ENCODE measurements at regions not wholly inside any gene's neighbourhood (a gene's known extent, or its start where the extent isn't known, plus 50 kb on each side); places are given as distances from the start of the nearest gene placed in this dataset.

DNA sequence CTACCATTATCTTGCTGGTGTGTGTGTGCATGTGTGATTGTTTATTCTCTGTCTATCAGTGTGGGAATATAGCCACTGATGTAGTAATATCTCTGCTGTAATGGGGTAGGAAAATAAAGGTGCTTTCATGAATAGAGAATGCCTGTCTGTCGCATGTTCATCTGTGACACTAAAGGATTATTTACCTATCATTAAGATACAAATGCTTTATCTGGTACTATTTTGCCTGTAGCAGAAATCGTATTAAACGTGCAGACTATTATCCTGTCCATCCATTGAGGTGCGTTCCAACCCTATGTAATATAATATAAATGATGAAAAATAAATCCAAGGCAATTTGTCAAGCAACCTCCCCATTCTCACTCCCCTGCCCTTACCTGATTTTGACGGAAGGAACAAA lies 1215.1 kb downstream of the BCL11B start:
- no peak overlapping the region for H3K27ac Mint-ChIP-seq (ENCODE audit: unreplicated experiment)

DNA sequence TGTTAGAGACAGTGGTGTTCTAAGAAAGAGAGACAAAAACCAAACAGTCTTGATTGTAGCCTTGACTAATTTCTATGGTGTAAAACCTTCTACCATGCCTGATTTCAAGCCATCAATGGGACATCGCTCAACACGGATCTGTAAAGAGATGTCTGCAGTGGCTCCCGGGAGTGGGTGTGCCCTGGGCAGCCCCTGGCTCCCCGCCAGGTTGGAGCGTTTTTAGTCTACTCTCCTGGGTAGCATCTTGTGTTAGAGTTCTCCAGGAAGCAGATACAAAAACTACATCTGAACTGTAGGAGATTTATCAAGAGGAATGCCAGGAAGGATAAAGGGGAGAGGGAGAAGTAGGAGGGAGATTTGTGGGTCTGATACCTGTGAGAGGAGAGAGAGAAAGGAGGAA lies 1212.9 kb downstream of the BCL11B start:
- DNase-seq: no peak
- H3K27ac Mint-ChIP-seq (ENCODE audit: unreplicated experiment): no peak overlapping the region
- no peaks in the 10 kb centered on the region for H3K27me3 Mint-ChIP-seq (ENCODE audit: unreplicated experiment)
- peaks cover 2% of the 10 kb centered on the region for H3K9me3 Mint-ChIP-seq (ENCODE audit: unreplicated experiment)
- no peaks in the 10 kb centered on the region for H3K4me1 Mint-ChIP-seq (ENCODE audit: low read depth, unreplicated experiment)
- TF ChIP-seq, protein P1, sequence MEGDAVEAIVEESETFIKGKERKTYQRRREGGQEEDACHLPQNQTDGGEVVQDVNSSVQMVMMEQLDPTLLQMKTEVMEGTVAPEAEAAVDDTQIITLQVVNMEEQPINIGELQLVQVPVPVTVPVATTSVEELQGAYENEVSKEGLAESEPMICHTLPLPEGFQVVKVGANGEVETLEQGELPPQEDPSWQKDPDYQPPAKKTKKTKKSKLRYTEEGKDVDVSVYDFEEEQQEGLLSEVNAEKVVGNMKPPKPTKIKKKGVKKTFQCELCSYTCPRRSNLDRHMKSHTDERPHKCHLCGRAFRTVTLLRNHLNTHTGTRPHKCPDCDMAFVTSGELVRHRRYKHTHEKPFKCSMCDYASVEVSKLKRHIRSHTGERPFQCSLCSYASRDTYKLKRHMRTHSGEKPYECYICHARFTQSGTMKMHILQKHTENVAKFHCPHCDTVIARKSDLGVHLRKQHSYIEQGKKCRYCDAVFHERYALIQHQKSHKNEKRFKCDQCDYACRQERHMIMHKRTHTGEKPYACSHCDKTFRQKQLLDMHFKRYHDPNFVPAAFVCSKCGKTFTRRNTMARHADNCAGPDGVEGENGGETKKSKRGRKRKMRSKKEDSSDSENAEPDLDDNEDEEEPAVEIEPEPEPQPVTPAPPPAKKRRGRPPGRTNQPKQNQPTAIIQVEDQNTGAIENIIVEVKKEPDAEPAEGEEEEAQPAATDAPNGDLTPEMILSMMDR (IDR thresholded peaks at IDR 0.05; ENCODE audit: partially characterized antibody, unreplicated experiment): no peak
- no peaks in the 10 kb centered on the region for H3K36me3 Mint-ChIP-seq (ENCODE audit: unreplicated experiment)
- H3K4me3 Mint-ChIP-seq (ENCODE audit: unreplicated experiment): no peak overlapping the region

More for the DNA sequence above, 1215.1 kb downstream of the BCL11B start:
- no peaks in the 10 kb centered on the region for H3K4me1 Mint-ChIP-seq (ENCODE audit: low read depth, unreplicated experiment)
- DNase-seq: no peak
- H3K4me3 Mint-ChIP-seq (ENCODE audit: unreplicated experiment): no peak overlapping the region
- H3K9me3 Mint-ChIP-seq (ENCODE audit: unreplicated experiment): no peaks in the 10 kb centered on the region
- H3K36me3 Mint-ChIP-seq (ENCODE audit: unreplicated experiment): no peaks in the 10 kb centered on the region
- TF ChIP-seq, protein P1 (IDR thresholded peaks at IDR 0.05; ENCODE audit: partially characterized antibody, unreplicated experiment): no peak
- H3K27me3 Mint-ChIP-seq (ENCODE audit: unreplicated experiment): no peaks in the 10 kb centered on the region

DNA sequence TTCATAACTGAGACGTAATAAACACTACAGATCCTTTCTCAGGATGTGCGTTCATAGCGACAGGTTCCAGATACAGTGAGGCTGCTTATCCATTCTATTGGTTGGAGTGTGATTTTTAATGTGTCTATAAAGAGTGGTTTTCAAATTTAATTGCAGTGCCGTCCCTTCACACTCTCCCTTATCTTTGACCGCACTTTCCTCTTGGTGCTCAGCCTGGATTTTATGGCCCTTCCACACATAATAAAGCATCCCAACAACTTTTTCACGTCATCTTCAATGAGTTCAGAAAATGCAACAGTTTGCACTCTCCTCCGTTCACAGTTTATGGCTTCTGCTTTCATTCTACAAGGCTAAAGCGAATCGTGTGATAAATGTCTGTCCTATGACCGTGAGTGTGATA lies 1209.9 kb downstream of the BCL11B start:
- Mint-ChIP-seq H3K27me3 (ENCODE audit: unreplicated experiment) (no peaks in the 10 kb centered on the region), H3K4me3 (ENCODE audit: unreplicated experiment) (no peak overlapping the region), H3K9me3 (ENCODE audit: unreplicated experiment) (peaks cover 2% of the 10 kb centered on the region), H3K36me3 (ENCODE audit: unreplicated experiment) (no peaks in the 10 kb centered on the region), H3K4me1 (ENCODE audit: low read depth, unreplicated experiment) (no peaks in the 10 kb centered on the region), H3K27ac (ENCODE audit: unreplicated experiment) (no peak overlapping the region)
- TF ChIP-seq, protein P1 (IDR thresholded peaks at IDR 0.05; ENCODE audit: partially characterized antibody, unreplicated experiment): no peak
- DNase-seq: no peak

DNA sequence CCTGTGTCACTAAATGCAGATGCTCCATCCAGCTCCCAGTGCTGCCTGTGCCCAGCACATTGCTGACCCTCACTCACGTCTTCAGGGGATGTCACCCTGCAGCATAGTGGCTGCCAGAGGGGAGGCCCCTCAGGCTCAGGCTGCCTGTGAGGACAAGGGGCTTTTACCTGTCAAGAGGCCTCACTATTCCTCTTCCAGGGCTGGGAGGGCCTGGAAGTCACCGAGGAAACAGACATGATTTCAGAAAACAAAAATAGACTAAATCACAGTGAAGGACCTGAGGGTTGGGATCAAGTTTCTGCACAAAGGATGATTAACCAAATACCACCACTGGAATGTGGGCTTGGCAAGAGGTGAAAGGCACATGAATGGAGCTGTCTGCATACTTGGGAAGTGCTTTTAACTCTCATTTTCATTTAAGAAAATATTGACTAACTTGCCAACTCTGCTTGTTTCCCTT lies 1202.3 kb downstream of the BCL11B start:
- Mint-ChIP-seq H3K36me3 (ENCODE audit: unreplicated experiment) (no peaks in the 10 kb centered on the region), H3K4me3 (ENCODE audit: unreplicated experiment) (no peak overlapping the region), H3K27ac (ENCODE audit: unreplicated experiment) (no peak overlapping the region), H3K4me1 (ENCODE audit: low read depth, unreplicated experiment) (no peaks in the 10 kb centered on the region), H3K9me3 (ENCODE audit: unreplicated experiment) (peaks cover 2% of the 10 kb centered on the region), H3K27me3 (ENCODE audit: unreplicated experiment) (no peaks in the 10 kb centered on the region)
- DNase-seq: no peak
- TF ChIP-seq, protein P1 (IDR thresholded peaks at IDR 0.05; ENCODE audit: partially characterized antibody, unreplicated experiment): no peak

DNA sequence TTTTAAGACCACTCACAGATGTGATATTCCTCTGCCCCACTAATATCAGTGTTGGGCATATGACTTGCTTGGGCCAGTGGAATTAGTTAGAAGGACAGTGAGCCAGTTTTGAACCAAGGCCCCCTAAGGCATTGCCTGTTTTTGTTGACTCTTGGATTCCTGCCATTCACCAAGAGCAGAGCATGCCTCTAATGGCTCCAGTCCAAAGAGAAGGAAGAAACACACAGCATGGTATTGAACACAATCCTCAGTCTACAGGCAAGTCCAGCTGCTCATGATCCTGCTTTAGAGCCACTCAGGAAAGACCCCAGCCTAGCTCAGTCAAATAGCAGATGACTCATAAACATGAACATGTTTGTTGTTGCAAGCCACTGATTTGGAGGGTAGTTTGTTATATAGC lies 1201.5 kb downstream of the BCL11B start:
- Mint-ChIP-seq H3K9me3 (ENCODE audit: unreplicated experiment) (peaks cover 2% of the 10 kb centered on the region), H3K27ac (ENCODE audit: unreplicated experiment) (no peak overlapping the region), H3K36me3 (ENCODE audit: unreplicated experiment) (no peaks in the 10 kb centered on the region), H3K4me1 (ENCODE audit: low read depth, unreplicated experiment) (no peaks in the 10 kb centered on the region), H3K27me3 (ENCODE audit: unreplicated experiment) (no peaks in the 10 kb centered on the region), H3K4me3 (ENCODE audit: unreplicated experiment) (no peak overlapping the region)
- no peak for DNase-seq
- TF ChIP-seq, protein P1 (IDR thresholded peaks at IDR 0.05; ENCODE audit: partially characterized antibody, unreplicated experiment): no peak
